ENCODE measurements at regions not wholly inside any gene's neighbourhood (a gene's known extent, or its start where the extent isn't known, plus 50 kb on each side); places are given as distances from the start of the nearest gene placed in this dataset.

DNA sequence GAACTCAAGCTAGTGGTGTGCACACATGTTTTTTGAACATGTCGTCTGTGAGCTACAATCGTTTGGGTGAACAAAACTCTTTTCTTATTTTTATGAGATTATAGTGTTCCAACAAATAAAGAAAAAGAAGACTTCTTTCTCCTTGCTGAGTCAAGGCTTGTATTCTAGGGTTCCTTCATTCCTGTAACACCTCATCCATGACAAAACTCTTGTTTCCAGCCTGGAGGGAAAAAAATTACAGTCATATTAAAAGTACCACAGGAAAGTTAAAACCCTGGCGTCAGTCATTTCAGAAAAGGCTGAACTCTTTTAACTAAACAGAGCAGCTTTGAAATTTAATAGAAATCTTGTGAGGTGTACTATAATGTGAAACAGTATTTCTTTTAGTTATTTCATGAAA, 79.2 kb upstream of the BOD1L1 start:
- intact Hi-C loops (cut with DNase I; ENCODE audit: low total_unique reads) = no loop called here
- Histone ChIP-seq H3K9me3 (no peaks in the 10 kb centered on the region), H3K27ac (no peak overlapping the region), H3K36me3 (no peaks in the 10 kb centered on the region), H3K4me1 (no peaks in the 10 kb centered on the region), H3K27me3 (no peaks in the 10 kb centered on the region), H3K4me3 (no peak overlapping the region)
- TF ChIP-seq, protein P1, sequence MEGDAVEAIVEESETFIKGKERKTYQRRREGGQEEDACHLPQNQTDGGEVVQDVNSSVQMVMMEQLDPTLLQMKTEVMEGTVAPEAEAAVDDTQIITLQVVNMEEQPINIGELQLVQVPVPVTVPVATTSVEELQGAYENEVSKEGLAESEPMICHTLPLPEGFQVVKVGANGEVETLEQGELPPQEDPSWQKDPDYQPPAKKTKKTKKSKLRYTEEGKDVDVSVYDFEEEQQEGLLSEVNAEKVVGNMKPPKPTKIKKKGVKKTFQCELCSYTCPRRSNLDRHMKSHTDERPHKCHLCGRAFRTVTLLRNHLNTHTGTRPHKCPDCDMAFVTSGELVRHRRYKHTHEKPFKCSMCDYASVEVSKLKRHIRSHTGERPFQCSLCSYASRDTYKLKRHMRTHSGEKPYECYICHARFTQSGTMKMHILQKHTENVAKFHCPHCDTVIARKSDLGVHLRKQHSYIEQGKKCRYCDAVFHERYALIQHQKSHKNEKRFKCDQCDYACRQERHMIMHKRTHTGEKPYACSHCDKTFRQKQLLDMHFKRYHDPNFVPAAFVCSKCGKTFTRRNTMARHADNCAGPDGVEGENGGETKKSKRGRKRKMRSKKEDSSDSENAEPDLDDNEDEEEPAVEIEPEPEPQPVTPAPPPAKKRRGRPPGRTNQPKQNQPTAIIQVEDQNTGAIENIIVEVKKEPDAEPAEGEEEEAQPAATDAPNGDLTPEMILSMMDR (IDR thresholded peaks at IDR 0.05) = no peak
- DNase-seq = no peak

GRCh38 chr4:13710246-13710885, 82.8 kb upstream of the BOD1L1 start:
- DNase-seq = no peak
- no peak overlapping the region for H3K4me3 ChIP-seq
- H3K4me1 ChIP-seq = no peaks in the 10 kb centered on the region
- intact Hi-C loops (cut with DNase I; ENCODE audit: low total_unique reads) = no loop called here
- H3K9me3 ChIP-seq = no peaks in the 10 kb centered on the region
- no peak overlapping the region for H3K27ac ChIP-seq
- H3K27me3 ChIP-seq = no peaks in the 10 kb centered on the region
- TF ChIP-seq, protein P1 (IDR thresholded peaks at IDR 0.05) = no peak
- H3K36me3 ChIP-seq = no peaks in the 10 kb centered on the region

DNA sequence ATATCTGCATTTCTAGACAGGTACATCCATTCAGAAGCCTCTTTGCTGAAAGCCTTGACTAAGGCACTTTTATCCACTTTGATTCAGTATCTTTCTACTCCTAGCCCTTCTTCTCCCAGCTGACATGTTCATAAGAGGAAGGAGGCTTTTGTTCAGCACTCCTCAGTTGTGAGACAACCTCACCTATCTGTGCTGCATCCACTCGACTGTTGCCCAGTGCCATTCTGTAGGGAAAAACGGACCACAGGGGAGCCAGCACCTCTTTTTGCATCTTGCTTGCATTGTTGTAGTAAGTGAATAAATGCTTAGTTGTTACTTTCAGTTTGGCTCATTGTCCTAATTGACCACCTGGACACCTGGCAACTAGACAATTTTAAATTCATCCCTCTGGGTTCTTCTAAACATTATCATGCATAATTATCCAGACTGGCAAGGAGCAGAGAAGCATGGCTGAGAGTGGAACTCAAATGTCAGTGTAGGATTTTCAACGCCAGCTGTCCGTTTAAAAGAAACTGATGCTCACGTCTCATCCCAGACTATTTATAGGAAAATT, 83.8 kb upstream of the BOD1L1 start:
- H3K4me3 ChIP-seq = no peak overlapping the region
- no peak overlapping the region for H3K27ac ChIP-seq
- H3K27me3 ChIP-seq = no peaks in the 10 kb centered on the region
- intact Hi-C loops (cut with DNase I; ENCODE audit: low total_unique reads) = no loop called here
- H3K36me3 ChIP-seq = no peaks in the 10 kb centered on the region
- no peaks in the 10 kb centered on the region for H3K9me3 ChIP-seq
- DNase-seq = no peak
- H3K4me1 ChIP-seq = no peaks in the 10 kb centered on the region
- TF ChIP-seq, protein P1 (IDR thresholded peaks at IDR 0.05) = no peak

GRCh38 chr4:13721894-13722293, 94.4 kb upstream of the BOD1L1 start:
- intact Hi-C loops (cut with DNase I; ENCODE audit: low total_unique reads) = no loop called here
- Histone ChIP-seq H3K4me3 (no peak overlapping the region), H3K27ac (no peak overlapping the region), H3K36me3 (no peaks in the 10 kb centered on the region), H3K4me1 (no peaks in the 10 kb centered on the region), H3K9me3 (no peaks in the 10 kb centered on the region), H3K27me3 (no peaks in the 10 kb centered on the region)
- TF ChIP-seq, protein P1 (IDR thresholded peaks at IDR 0.05) = no peak
- DNase-seq = no peak

DNA sequence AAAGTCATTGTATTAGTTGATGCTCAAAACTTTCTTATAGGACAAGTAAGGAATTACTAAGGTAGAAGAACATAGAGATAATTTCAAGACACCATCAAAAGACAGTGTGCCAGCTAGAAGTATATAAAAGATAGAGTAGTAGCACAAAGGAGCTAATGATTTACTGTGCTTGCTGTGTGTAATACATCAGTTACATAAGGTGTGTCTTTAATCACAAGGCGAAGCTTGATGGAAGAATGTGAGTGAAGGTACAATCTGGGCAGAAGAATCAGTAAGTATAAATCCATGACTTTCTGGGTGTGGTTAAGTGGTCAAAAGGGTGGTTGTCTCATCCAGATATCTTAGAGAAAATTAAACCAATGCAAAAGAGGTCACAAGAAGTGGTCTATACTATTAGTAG, 95.1 kb upstream of the BOD1L1 start:
- no peak overlapping the region for H3K27ac ChIP-seq
- no peak overlapping the region for H3K4me3 ChIP-seq
- H3K27me3 ChIP-seq = no peaks in the 10 kb centered on the region
- TF ChIP-seq, protein P1 (IDR thresholded peaks at IDR 0.05) = no peak
- no peaks in the 10 kb centered on the region for H3K36me3 ChIP-seq
- no peaks in the 10 kb centered on the region for H3K4me1 ChIP-seq
- DNase-seq = no peak
- intact Hi-C loops (cut with DNase I; ENCODE audit: low total_unique reads) = no loop called here
- no peaks in the 10 kb centered on the region for H3K9me3 ChIP-seq

Data from tibial artery (tissue), 4 donors.